ENCODE measurements at regions not wholly inside any gene's neighbourhood (a gene's known extent, or its start where the extent isn't known, plus 50 kb on each side); places are given as distances from the start of the nearest gene placed in this dataset.

DNA sequence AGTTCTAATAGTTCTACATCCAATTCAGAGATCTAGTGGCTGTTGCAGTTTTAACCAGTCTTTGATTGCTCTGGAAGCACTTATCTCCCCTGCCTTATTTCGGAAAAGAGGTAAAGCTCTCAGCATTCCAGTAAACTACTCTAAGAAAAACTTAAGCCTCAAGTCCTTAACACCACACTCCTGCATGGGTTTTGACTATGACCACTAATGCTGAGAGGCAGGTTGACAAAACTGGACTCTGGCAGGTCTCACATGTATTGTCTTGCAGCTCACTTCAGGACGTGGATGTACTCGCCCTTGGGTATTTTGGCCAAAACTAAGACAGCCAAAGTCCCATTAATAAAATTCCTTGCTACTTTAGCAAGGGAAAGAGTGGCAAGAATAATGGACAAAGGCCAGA is 405.9 kb upstream of the GRM7 start:
- Histone ChIP-seq H3K36me3 (ENCODE audit: control insufficient read depth in 2 of 2, extremely low read depth in 1 of 2, insufficient read depth in 2 of 2, low read length in 2 of 2) (no peaks in the 10 kb centered on the region), H2AFZ (ENCODE audit: low read depth, low read length) (no peak overlapping the region), H3K79me2 (ENCODE audit: control insufficient read depth, insufficient read depth, low read length) (no peaks in the 10 kb centered on the region), H4K20me1 (replicated peaks; ENCODE audit: control insufficient read depth, extremely low read depth, insufficient read depth, low read length) (no peaks in the 10 kb centered on the region), H3K27me3 (ENCODE audit: control insufficient read depth in 2 of 2, insufficient read depth in 2 of 2, low read length in 2 of 2) (no peaks in the 10 kb centered on the region), H3K27ac (ENCODE audit: insufficient read depth, low read depth, low read length) (no peak overlapping the region), H3K9me3 (replicated peaks; ENCODE audit: control insufficient read depth, insufficient read depth, low read length) (no peaks in the 10 kb centered on the region), H3K4me2 (ENCODE audit: insufficient read depth, low read length) (no peak overlapping the region), H3K4me3 (replicated peaks in 1 of 3; ENCODE audit: insufficient read depth in 1 of 3, low read depth in 1 of 3, low read length in 3 of 3) (no peak overlapping the region), H3K9ac (replicated peaks; ENCODE audit: extremely low read depth, insufficient read depth, low read length) (no peak overlapping the region), H3K9me1 (replicated peaks; ENCODE audit: control insufficient read depth, extremely low read depth, insufficient read depth, low read length) (no peaks in the 10 kb centered on the region), H3K4me1 (ENCODE audit: control insufficient read depth, extremely low read depth, insufficient read depth, low read length) (peaks cover 5% of the 10 kb centered on the region)
- FAIRE-seq (no peak), DNase-seq (ENCODE audit: low read depth, low spot score) (no peak)
- POLR2A ChIA-PET: no interaction called here
- intact Hi-C loops (cut with micrococcal nuclease): no loop called here
- dilution Hi-C loops (cut with MboI; ENCODE audit: extremely low pct_ligation_motif_present, low sequenced_read_pairs): no loop called here
- CTCF ChIA-PET: no interaction called here
- no peak for TF ChIP-seq EZH2 (IDR thresholded peaks at IDR 0.05; ENCODE audit: borderline replicate concordance, low read depth, low read length, severe bottlenecking)
- TF ChIP-seq FOS (IDR thresholded peaks at IDR 0.05; ENCODE audit: borderline replicate concordance, insufficient read depth, low read length): no peak
- TF ChIP-seq POLR2AphosphoS5 (IDR thresholded peaks at IDR 0.05; ENCODE audit: insufficient read depth, low read depth, low read length): no peak
- TF ChIP-seq, protein P1, sequence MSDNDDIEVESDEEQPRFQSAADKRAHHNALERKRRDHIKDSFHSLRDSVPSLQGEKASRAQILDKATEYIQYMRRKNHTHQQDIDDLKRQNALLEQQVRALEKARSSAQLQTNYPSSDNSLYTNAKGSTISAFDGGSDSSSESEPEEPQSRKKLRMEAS (IDR thresholded peaks at IDR 0.05; ENCODE audit: insufficient read depth, insufficient read length): no peak
- no peak for TF ChIP-seq POLR2A (IDR thresholded peaks at IDR 0.05; ENCODE audit: low read depth, low read length)
- no peak for TF ChIP-seq GATA2 (IDR thresholded peaks at IDR 0.05; ENCODE audit: insufficient read depth, insufficient read length, low read depth, low read length)
- no peak for TF ChIP-seq MYC (IDR thresholded peaks at IDR 0.05; ENCODE audit: low read depth, low read length)
- TF ChIP-seq, protein P2, sequence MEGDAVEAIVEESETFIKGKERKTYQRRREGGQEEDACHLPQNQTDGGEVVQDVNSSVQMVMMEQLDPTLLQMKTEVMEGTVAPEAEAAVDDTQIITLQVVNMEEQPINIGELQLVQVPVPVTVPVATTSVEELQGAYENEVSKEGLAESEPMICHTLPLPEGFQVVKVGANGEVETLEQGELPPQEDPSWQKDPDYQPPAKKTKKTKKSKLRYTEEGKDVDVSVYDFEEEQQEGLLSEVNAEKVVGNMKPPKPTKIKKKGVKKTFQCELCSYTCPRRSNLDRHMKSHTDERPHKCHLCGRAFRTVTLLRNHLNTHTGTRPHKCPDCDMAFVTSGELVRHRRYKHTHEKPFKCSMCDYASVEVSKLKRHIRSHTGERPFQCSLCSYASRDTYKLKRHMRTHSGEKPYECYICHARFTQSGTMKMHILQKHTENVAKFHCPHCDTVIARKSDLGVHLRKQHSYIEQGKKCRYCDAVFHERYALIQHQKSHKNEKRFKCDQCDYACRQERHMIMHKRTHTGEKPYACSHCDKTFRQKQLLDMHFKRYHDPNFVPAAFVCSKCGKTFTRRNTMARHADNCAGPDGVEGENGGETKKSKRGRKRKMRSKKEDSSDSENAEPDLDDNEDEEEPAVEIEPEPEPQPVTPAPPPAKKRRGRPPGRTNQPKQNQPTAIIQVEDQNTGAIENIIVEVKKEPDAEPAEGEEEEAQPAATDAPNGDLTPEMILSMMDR (IDR thresholded peaks at IDR 0.05; ENCODE audit: extremely low read depth in 1 of 2, insufficient read depth in 1 of 2, low read depth in 1 of 2, low read length in 2 of 2): no peak
- TF ChIP-seq JUN (IDR thresholded peaks at IDR 0.05; ENCODE audit: borderline replicate concordance, insufficient read depth, insufficient read length, low read depth): no peak
- no TSS peak for BruUV-seq (replicated peaks)

Measured in endothelial cell of umbilical vein (primary cell).